ENCODE measurements at regions not wholly inside any gene's neighbourhood (a gene's known extent, or its start where the extent isn't known, plus 50 kb on each side); places are given as distances from the start of the nearest gene placed in this dataset.
A peak's percentile ranks its signal among the peaks of the same experiment; 100 is the strongest.
"Not testable (repeated sequence)": the region's sequence is repeated elsewhere in the genome, so short reads cannot be mapped to it uniquely, and the experiment has no call there.

DNA sequence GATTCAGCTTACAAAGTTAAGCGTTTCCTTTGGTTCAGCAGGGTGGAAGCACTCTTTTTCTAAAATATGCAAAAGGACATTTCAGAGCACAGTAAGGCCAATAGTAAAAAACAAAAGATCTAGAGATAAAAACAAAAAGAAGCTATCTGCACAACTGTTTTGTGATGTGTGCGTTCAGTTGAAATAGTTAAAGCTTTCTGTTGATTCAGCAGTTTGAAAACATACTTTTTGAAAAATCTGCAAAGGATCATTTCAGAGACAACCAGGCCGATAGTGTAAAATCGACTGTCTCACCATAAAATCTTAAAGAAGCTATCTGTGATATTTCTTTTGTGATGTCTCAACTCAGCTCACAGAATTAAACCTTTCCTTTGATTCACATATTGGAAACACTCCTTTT lies 300.0 kb upstream of the ALG10B start:
- no peak for DNase-seq

- DNase-seq: no peak
Measured at GRCh38 chr12:38025916-38026315, 290.7 kb upstream of the ALG10B start.

- DNase-seq: no peak
Measured at GRCh38 chr12:38053113-38053512, 263.5 kb upstream of the ALG10B start.

DNA sequence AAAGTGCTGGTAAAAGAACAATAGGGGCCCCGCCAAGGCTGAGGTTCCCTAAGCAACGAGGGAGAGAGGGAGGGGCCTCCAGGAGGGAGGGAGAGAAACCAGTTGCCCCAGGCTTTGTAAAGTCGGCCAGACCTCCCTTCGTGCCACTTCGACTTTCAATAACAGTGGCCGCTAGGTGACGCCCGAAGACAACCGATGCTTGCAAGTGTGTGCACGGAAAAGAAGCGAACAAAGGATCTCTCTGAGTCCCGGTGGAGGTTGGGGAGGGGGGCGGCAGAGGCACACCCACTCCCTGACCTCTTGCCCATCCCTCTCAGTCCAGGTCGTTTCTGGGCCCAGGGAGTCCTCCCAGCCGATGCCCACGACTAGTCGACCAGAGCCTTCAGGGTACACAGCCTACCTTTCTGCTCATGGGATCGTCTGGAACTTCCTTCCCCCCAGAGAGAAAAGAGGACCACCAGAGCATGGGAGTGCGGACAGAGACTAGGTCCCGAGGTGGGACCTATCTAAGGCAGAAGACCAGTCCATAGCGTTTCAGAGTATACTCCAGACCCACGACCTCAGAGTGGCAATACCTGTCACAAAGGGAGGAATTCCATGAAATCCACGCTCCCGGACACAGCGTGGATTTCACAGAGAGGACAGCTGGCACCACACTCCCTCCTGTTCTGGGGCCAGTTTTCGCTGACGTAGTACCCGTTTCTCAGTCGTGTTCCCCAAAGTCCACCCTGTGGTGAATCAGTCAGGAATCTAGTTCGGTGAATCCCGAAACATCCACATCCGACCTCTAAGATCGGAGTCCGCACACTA lies 262.7 kb upstream of the ALG10B start:
- no peak for DNase-seq

DNA sequence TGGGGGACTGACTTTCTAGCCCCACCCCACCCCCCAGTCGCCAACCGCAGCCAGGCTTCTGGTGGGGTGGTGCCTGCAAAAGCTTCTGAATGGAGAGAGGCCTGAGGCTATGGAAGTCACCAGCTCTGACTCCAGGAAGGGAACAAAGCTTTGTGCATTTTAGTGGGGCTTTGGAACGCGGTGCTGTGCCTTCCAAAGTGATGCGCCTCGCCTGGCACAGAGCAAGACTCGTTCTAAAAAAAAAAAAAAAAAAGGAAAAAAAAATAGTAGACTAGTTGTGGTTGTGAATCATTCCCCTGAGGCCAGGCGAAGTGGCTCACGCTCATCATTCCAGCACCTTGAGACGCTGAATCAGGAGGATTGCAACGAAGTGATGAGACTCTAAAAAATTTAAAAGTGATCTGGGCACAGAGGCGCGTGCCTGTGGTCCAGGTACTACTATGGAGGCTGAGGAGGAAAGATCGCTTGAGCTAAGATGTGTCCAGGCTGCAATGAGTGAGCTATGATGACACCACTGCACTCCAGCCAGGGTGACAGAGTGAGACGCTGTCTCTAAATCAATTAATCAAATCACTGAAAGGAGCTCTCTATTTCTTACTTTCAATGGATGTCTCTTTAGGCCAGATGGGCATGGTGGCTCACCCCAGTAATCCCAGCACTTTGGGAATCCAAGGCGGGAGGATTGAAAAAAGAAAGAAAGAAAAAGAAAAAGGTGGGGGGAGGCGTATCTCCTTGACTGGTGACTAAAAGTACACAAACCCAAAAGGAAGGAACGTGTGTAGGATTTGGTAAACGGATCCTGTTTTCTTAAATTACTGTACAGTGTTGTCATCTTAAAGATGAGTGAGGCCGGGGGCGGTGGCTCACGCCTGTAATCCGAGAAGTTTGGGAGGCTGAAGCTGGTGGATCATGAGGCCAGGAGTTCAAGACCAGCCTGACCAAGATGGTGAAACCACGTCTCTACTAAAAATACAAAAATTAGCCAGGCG lies 259.6 kb upstream of the ALG10B start:
- DNase-seq: no peak

- no peak for DNase-seq
Measured at GRCh38 chr12:38099686-38100085, 216.9 kb upstream of the ALG10B start.

GRCh38 chr12:38101753-38102152 lies 214.8 kb upstream of the ALG10B start:
- no peak for DNase-seq

- no peak for DNase-seq
Measured at GRCh38 chr12:38102197-38102596, 214.4 kb upstream of the ALG10B start.

- no peak for DNase-seq
Measured at GRCh38 chr12:38110026-38110699, 206.4 kb upstream of the ALG10B start.

GRCh38 chr12:38113991-38114390 lies 202.6 kb upstream of the ALG10B start:
- DNase-seq: no peak

- DNase-seq: no peak
Measured at GRCh38 chr12:38116968-38117367, 199.6 kb upstream of the ALG10B start.

GRCh38 chr12:38118632-38119031 lies 197.9 kb upstream of the ALG10B start:
- DNase-seq: no peak

DNA sequence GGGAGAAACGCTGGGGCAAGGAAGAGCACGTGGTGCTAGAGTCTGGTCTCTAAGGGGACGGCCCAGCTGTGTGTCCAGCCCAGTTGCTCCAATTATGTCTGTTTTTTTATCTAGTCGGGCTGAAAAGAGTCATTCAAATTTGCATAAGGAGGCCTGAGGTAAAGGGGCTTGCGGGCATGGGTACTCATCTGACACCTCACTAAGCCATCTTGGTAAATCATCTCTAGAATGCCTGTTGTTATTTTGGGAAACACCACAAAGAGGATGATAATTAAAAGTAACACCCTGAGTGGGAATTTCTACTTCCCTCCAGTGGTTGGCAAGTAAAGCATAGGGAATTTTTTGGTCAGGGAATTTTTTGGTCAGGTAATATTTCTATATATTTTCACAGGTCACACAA lies 196.1 kb upstream of the ALG10B start:
- no peak for DNase-seq

- not testable (repeated sequence) for DNase-seq
Measured at GRCh38 chr12:38123028-38123427, 193.5 kb upstream of the ALG10B start.

DNA sequence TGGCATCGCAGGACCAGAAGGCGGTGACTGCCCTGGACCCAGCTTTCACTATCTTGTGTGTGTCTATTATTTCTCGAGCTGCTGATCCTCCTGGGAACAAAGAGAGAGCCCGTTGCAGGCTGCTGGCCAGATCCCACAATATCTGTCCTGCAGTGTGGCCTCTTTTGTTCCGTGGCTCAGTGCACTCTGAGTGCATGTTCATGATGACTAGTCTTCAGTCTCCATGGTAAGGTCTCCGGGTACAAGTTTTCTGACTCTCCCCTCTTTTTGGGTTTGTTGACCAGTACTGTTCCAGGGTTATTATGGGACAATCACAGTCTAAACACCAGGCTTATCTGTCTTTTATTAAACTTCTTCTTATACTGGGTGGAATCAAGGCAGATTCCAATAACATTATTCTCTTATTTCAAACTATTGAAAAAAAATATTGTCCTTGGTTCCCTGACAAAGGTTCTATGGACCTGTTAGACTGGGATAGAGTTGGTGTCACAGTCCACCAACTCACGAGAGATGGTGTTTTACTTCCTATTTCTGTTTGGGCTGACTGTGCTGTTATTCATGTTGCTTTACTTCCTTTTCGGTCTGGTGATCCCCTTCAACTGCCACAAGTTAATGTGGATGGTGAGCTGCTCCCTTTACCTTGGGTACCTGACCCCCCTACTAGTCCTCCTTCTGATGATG lies 192.9 kb upstream of the ALG10B start:
- DNase-seq: no peak

- DNase-seq: no peak
Measured at GRCh38 chr12:38124247-38125012, 192.1 kb upstream of the ALG10B start.

GRCh38 chr12:38132139-38132538 lies 184.4 kb upstream of the ALG10B start:
- DNase-seq: no peak

DNA sequence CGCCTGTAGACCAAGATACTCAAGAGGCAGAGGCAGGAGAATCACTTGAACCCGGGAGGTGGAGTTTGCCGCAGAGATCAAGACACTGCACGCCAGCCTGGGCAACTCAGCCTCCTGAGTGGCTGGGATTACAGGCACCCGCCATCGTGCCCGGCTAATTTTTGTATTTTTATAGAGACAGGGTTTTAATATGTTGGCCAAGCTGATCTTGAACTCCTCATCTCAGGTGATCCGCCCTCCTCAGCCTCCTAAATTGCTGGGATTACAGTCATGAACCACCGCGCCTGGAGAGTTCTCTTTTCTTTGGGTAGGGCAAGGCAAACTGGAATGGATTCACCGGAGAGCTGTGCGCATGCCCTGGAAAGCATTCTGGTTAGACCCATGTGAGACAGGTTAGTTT lies 179.3 kb upstream of the ALG10B start:
- no peak for DNase-seq

GRCh38 chr12:38137716-38138115 lies 178.9 kb upstream of the ALG10B start:
- no peak for DNase-seq

DNA sequence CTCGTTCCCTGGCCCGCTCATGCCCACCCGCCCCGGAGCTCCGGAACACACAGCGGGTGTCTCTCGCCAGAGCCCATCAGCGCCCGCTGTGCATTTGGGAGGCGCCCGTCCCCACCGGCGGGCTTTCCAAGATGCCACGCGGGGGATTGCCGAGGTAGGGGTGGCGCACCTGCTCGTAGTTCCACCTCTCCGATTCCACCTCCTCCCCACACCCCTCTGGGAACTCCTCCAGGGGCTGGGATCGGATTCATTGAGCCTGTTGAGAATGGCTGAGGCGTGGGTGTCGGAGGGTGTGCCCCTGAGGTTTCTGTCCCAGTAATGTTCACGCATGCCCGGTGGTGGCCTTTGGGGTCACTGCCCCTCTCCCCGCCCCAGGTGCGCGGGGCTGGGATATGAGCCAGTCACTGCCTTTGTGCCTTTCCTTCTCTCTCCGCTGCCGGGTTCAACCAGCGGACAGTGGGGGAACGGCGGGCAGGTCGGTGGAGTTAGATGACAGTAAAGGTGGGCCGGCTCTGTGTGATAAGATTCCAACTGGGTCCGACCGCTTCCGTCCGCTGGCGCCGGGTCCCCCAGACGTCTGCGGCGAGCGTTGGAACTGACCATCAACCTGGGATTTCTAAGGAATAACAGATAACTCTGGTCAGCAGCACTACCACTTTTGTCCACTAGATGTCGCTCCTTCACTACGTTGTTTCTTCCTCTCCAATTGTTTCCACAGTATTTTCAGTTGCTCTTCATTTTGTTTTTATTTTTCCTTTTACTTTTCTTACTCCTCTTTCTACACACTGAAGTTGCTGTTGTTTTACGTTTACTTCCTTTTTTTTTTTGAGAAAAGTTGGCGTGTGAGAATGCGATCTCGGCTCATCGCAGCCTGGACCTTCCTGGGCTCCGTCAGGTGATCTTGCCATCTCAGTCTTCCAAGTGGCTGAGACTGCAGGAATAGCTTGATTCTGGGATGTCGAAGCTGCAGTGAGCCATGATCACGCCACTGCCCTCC lies 178.1 kb upstream of the ALG10B start:
- peak; percentile 60 for DNase-seq
